HS-5 (cell line): ENCODE measurements at regions not wholly inside any gene's neighbourhood (a gene's known extent, or its start where the extent isn't known, plus 50 kb on each side); places are given as distances from the start of the nearest gene placed in this dataset.

ENCODE experiments used
- DNase-seq: peaks from one replicate; pipeline ENCODE4 v3.0.0-alpha.2; 2012; ENCODE audit warnings: low read depth

DNA sequence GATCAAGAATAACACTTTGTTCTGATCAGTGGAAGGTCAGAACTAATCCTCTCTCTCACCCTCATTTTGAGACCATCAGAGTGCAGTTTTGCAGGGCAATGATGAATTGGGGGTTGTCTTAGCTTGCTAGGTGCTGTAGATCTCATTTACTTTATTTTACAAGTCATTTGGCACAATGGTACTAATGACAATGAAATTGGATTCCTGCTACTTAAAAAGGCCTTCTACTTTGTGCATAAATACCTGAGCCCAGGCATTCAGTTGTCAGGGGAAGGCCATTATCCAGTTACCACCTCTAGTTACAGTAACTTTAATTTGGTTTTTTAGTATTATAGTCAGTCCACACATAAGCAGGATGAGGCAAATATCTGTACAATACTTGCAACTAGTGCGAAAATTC, 240.0 kb downstream of the HDGFL1 start:
- DNase-seq: no peak

DNA sequence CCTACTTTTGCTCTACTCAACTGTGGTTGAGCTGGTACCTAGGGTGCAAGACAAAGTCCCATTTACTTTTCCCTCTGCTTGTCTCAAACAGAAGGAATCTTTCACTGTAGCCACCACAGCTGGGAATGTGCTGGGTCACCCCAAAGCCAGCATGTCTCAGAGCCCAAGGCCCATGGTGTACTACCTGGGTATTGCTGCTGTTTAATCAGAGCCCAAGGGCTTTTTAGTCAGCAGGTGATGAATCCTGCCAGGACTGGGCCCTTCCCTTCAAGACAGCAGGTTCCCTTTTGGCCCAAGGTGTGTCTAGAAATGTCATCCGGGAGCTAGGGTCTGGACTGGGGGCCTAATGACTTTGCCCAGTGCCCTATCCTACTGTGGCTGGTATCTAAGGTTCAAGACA, 249.8 kb downstream of the HDGFL1 start:
- DNase-seq: no peak

DNA sequence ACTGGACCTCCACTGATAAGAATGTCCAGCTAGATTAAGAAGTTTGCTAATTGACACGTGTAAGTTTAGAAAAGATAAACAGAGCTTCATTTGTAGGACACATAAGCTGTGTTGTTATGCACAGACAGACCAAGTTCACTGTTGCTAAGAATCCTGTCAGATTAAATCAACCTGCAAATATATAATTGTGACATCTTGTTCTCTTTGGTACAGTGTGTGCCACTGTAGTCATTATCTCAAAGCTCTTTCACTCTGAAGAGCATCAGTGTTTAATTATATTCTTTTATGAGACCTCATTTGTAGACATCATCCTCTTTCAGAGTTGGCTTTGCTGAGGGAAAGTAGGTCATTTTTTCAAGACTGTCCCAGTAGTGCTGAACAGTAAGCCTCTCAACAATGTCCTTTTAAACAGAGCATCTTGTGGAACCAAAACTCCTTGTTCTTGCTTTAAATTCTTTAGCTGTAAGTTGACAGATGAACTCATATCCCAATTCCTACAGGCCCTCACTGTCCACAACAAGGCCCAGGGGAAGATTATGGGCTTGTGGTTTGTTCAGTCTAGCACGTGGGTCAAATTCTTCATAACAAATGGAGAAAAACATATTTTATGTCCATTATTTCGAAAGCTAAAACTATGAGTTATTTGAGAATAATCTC, 252.4 kb downstream of the HDGFL1 start:
- no peak for DNase-seq

DNA sequence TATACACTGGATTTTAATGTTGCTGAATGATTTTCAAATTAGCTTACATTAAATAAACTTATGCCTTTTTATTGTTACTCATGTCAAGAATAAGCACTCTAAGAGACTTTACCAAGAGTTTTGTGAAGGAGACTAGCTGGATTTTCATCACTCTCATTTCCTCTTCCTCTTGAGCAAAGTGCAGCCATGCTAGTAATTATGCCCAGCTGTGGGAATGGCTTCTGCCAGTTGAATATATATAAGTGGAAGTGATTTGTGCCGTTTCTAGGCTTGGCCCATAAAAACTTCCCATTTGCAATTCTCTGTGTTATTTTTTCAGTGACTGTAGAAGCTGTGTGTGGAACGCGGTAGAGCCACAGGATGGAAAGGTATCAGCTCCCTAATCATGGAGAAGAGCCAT, 255.8 kb downstream of the HDGFL1 start:
- no peak for DNase-seq

DNA sequence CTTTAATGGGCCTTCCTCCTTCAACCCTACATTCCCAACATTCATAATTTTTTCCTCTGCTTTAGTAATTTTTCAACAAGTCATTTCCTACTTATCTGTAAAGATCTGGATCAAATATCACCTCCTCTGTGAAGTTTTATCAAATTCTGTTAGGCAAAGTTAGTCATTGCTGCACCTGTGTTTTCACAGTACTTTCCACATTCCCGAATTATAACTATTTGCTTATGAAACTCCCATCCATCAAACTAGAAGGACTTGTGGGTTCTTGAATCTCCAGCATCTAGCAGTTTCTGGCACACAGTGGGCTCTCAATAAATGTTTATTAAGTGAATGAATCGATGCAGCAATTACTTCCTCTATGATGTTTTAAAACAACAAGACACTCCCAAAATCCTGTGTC, 257.6 kb downstream of the HDGFL1 start:
- no peak for DNase-seq

DNA sequence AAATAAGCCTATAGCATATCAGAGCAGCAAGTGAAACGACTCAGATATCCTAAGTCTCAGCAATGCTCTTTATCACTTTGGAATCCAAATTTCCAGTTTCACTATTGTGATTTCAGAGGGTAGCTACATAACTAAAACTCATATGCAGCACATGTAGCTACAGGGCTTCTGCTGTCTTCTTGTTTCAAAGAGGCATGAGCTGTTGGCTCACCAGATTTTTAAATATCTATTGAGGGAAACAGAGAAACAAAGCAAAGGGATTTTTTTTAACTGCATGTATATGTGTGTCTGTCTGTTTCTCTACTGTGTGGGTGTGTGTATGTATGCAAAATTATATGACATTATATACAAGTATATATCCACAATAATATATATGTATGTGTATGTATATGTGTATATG, 258.4 kb downstream of the HDGFL1 start:
- DNase-seq: no peak

DNA sequence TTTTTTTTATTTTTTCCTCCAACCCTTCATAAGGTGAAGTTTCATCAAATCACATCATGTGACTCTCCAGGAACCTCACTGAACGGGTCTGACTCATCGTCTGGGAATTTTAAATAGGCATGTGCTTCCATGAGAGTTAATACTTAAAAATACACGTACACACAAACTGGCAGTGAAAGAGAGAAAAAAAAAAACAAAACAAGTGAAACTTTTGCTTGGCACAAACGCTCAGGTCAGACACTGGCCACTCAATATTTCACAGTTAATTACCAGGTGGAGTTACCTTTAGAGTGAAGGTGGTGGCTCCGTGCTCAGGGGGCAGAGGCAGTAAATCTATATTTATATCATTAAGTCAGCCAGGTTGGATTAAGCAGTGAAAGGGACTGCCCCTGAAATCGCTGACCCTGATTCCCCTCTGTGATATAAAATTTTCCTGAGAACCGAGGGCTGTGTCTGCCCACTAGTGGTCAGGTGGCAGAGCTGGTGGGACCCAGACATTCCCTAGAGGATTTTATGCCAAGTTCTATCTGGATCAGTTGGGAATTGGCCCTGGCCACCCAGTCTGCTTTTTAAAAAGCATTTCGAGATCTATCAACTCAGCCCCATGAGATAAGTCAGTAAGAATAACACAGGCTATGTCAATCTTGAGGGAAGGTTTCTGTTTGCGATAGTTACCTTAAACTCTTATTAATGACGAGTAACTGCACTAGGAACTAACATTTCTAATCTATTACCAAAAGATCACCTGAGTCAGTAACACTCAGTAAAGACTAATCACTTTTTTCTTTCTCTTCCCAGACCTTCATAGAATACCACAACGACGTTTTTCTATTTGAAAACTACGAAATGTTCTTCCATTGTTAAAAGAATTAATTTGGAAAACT, 259.1 kb downstream of the HDGFL1 start:
- DNase-seq: peak; percentile 91

DNA sequence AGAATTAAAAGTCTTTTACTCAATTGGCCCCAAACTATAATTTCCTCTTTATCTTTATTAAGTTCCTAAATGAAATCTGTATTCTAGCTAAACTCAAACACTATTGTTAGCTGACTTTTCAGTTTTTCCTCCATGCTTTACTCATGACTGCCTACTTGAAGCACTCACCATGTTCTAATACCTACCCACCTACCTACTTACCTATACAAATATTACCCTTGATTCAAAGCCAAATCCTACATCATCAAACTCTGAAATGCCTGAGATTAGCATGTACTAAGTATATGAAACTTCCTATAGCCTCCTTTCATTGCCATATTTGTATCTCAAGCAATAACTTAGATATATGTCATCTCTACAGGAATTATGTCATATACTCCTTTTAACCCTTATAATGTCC, 259.7 kb downstream of the HDGFL1 start:
- DNase-seq: no peak

DNA sequence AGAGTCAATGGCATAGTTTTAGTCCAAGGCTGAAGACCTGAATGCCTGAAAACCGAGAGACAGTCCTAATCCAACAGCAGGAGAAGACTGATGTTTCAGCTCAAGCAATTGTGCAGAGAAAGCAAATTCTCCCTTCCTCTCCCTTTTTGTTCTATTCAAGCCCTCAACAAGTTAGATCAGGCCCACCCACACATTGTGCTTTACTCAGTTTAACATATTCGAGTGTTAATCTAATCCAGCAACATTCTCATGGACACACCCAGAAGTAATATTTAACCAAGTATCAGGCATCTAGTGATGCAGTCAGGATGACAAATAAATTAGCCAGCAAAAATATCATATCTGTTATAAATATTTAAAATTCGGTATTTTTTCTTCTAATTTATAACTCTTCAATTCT, 261.1 kb downstream of the HDGFL1 start:
- DNase-seq: no peak

DNA sequence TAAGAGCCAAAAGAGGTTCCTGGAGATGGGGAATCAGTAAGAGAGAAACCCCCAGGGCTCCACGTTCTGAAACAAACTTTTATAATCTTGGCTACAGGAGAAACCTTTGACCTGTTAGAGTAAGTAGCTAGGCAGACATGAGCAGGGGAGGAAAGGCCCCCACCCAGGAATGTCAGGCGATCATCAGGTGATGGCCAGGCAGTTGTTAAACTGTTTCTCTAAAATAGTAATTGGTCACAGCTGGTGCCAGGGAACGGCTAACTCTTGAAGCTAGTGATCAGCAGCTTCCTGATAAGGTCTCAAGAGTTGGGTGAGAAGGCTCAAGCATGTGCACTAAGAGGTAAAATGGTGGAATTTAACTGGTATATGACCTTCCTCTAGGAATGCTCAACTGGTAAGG, 263.8 kb downstream of the HDGFL1 start:
- no peak for DNase-seq

DNA sequence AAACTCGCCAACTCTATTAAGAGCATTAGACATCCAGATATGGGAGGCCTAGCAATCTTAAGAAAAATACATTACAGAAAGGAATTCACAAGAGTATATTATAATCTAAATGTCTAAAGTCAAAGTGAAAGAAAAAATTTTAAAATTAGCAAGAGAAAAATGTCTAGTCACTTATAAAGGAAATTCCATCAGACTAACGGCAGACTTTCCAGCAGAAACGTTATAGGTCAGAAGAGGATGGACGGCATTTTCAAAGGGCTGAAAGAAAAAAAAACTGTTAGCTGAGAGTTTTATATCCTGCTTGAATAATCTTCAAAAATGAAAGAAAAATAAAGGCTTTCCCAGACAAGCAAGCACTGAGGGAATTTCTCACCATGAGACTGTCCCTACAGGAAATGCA, 269.0 kb downstream of the HDGFL1 start:
- no peak for DNase-seq

DNA sequence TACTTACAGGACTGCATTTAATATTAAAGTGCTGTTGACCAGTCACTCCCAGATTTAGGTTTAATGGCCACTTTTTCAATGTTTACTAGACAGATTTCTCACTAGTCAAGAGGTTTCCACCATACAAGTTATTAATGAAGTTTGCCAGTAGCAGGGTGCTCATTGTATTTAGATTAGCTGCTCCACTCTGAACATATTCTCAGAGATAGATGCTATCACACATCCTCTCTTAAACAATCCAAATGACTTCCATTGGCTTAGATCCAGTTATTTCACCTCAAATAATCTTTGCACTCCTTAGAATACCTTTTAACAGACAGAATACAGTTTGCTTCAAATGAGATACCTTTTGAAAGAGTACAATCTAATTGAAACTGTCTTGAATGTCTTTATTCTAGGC, 276.1 kb downstream of the HDGFL1 start:
- no peak for DNase-seq

DNA sequence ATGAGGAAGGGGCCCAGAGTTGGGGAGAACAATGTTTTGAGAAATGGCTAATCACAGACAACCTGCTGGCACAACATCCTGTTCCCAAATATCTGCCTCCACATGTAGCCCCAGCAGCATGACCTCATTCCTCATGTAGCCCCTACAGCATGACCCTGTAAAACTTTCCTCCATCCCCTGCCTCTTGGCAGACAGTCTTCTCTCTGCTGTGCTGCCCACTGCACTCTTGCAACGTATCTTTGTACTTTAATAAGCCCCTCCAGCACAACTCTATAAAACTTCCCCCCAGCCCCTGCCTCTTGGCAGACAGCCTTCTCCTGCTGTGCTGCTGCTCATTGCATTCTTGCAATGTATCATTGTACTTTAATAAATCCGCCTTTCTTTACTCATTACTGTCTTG, 278.8 kb downstream of the HDGFL1 start:
- no peak for DNase-seq

DNA sequence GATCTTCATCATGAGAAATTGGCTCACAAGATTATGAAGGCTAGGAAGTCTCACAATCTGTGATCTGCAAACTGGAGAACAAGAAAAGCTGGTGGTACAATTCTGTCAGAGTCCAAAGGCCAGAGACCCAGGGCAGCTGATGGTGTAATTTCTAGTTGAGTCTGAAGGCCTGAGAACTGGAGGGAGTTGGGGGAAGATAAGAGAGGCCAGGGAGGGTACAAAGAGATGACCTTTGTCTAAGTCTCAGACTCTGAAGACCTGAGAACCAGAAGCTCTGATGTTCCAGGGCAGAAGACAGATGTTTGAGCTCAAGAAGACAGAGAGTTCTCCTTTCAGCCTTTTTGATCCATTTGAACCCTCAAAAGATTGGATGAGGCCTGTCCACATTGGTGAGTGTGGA, 280.6 kb downstream of the HDGFL1 start:
- no peak for DNase-seq

DNA sequence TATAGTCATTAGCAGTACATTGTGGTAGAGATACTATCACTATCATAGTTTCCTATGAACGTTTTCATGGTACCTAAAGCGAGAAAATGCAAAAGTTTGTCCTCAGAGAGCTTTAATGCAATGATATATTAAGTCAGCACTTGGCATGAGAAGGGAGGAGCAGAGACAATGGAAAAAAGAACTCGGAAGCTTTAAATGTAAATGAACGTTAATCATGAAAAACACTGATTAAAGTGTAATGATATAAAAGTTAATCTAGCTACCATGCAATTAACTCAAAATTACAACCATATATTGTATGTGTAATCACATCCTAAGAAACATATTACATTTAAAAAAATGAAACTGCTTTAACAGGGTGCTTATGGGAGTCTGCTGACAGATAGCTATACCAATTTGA, 282.7 kb downstream of the HDGFL1 start:
- no peak for DNase-seq

DNA sequence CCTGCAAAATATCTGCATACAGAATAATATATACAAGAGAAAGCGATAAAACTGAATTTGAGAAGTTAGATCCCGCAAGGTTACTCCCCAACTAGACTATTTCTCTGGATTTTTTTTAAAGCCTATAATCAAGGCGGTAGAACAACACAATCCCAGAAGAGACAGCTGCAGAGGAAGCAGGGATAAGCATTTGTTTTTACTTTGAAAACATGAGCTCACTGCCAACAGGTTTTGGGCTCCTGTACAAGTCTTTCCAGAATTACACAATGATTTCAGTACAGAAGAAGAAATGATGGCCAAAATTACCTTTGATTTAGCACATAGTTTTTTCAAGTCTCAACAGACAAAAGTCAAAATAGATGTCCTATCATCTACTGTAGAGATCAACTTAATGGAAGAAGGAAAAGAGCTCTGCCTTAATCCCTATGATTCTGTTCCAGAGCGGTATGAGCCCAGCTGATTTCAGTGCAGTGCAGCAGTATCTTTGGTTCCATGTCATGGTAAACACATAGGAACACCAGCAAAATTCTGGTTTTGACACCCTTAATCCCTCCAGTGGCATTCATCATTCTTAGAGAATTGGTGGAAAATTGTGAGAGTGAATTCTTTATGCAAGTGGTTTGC, 304.3 kb downstream of the HDGFL1 start:
- no peak for DNase-seq

DNA sequence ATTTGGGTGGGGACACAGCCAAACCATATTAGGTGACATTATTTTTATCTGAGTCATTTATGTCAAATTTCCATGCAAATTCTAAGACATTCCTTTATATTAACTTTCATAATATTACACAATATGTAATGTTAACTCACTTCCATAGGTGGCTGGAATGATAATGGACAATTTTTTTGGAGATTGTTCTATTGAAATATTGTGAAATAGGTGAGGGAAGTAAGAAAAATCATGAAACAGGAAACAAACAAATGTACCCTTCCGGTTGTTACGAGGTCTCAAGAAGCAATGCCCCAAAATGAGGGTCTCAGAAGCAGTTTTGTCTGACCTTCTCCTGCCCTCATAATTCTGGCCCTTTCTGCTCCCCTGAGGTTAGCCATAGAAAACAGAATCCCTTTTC, 306.5 kb downstream of the HDGFL1 start:
- no peak for DNase-seq

DNA sequence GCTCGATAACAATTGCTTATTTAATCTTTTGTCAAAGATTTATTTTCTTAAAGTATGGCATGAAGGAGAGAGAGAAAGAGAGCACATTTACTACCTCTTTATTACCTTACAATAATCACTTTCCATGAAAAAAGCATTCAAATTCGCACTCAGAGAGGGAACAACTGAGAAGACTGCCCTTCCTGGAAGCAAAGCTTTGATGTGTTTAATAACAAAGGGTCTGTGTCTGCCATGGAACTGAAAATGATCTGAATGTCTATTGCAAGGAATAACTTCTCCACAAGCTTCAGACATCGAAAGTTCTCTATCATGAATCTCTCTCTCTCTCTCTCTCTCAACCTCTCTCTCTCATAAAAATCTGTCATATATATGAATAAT, 308.9 kb downstream of the HDGFL1 start:
- no peak for DNase-seq

DNA sequence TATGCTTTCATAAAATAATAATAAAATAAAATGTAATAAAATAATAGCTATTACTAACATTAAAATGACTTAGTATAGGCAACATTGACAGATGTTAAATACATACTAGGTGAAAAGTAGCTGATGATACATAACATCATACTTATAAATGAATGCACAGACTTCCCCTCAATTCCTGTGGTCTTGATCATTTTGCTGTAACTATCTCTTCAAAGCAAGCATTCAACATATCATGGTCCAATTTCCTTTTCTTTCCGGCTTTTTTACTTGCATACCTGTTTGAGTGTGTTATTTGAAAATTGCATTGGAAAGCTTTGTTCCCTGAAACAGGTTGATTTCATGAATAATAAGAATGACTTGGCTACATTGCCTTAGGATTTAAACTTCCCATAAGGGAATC, 309.3 kb downstream of the HDGFL1 start:
- no peak for DNase-seq

DNA sequence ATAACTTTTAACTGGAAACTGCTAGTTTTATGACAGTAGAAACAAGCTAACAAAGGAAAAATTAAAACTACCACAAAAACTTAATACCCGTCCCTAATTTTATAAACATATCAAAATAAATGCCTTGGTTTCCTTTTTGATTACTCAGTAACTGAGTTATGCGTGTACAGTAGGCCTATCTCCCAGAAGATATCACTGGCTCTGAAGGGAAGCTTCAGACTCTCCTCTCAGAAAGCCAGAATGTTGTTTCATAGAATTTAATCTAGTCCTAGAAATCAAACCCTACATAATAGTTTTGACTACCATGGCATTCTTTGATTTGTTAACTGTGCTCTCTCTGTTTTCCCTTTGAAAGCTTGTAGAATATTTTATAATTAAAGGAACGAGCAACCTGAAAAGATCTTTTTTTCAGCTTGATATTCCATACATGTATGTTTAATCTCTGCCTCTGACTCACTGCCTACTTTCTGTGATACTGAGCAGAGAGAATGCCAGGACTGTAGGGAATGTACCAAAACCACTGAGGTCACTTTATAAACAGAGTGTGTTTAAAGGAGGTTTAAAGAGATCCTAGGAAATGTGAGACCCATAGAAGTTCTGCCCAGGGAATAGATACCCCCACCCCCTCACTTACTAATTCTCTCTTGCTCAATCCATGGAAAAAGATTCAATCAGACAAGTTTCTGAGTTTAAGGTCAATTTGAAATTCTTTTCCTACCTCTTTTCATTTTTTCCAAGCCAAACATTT, 311.5 kb downstream of the HDGFL1 start:
- DNase-seq: peak; percentile 94

DNA sequence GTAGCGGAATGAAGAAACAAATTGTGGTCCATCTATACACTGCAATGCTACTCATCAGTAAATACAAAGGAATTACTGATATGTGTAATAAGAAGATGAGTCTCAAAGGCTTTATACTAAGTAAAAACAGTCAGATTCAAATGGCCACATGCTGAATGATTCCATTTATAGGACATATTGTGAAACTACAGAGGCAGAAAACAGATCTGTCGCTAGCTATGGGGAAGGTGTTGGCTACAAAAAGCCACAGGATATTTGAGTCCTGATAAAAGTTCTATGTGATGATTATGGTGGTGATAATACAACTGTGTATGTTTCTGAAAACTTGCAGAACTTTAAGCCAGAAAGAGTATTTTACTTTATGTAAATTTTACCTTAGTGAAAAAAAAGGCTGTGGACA, 313.2 kb downstream of the HDGFL1 start:
- DNase-seq: no peak

DNA sequence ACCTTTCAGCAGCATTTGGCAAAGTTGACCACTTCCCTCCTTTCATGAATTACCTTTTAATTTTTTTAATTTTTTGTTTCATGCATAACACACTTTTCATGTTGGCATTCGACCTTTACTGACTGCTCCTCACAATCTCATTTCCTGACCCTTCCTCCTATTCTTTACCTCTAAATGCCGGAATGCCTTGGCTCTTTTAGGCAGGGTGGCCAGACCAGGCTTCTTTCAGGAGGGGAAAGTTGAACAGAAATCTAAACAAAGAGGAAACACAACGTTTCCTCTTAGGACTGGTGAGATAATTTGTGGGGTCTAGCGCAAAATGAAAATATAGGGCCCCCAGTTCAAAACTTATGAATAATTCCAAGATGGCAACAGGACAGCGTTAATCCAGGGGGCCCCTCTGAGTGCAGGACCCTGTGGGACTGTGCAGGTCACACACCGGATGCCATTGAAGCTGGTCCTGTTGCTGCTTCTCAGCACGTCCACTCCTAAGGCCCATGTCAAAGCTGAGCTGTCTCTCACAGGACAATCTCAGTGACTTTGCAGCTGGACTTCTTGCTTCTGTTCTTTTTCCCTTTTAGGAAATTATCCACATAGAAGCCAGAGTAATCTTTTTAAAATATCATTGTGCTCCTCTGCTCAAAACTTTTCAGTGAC, 313.8 kb downstream of the HDGFL1 start:
- no peak for DNase-seq
